HPDE6-E6E7 (cell line): ENCODE measurements at regions not wholly inside any gene's neighbourhood (a gene's known extent, or its start where the extent isn't known, plus 50 kb on each side); places are given as distances from the start of the nearest gene placed in this dataset.
"Not testable (repeated sequence)": the region's sequence is repeated elsewhere in the genome, so short reads cannot be mapped to it uniquely, and the experiment has no call there.

Experiments
- DNase-seq: peaks from one replicate; pipeline ENCODE4 v3.0.0; 2011; ENCODE audit warnings: missing footprints; ENCODE audit errors: extremely low spot score

- no peak for DNase-seq
These were observed 575.0 kb downstream of the GBE1 start for GRCh38 chr3:81186412-81186811.

GRCh38 chr3:81182086-81182875, 579.2 kb downstream of the GBE1 start:
- not testable (repeated sequence) for DNase-seq

GRCh38 chr3:81173514-81173913, 587.9 kb downstream of the GBE1 start:
- no peak for DNase-seq

- no peak for DNase-seq
These were observed 591.1 kb downstream of the GBE1 start for GRCh38 chr3:81170298-81170697.

GRCh38 chr3:81164806-81165205, 596.6 kb downstream of the GBE1 start:
- no peak for DNase-seq

- DNase-seq: no peak
These were observed 599.6 kb downstream of the GBE1 start for GRCh38 chr3:81161851-81162250.

- no peak for DNase-seq
These were observed 600.3 kb downstream of the GBE1 start for GRCh38 chr3:81161100-81161499.

- no peak for DNase-seq
These were observed 606.8 kb downstream of the GBE1 start for GRCh38 chr3:81154611-81155143.

- no peak for DNase-seq
These were observed 609.3 kb downstream of the GBE1 start for GRCh38 chr3:81152156-81152555.

GRCh38 chr3:81132995-81133394, 628.5 kb downstream of the GBE1 start:
- DNase-seq: no peak

- DNase-seq: no peak
These were observed 655.5 kb downstream of the GBE1 start for GRCh38 chr3:81105789-81106488.

GRCh38 chr3:81105206-81105605, 656.2 kb downstream of the GBE1 start:
- DNase-seq: no peak

GRCh38 chr3:81097889-81098288, 663.6 kb downstream of the GBE1 start:
- no peak for DNase-seq

GRCh38 chr3:81095956-81096355, 665.5 kb downstream of the GBE1 start:
- no peak for DNase-seq

GRCh38 chr3:81094986-81095385, 666.5 kb downstream of the GBE1 start:
- DNase-seq: no peak

GRCh38 chr3:81087607-81088006, 673.8 kb downstream of the GBE1 start:
- DNase-seq: no peak

GRCh38 chr3:81086348-81086747, 675.1 kb downstream of the GBE1 start:
- DNase-seq: no peak

- DNase-seq: no peak
These were observed 680.8 kb downstream of the GBE1 start for GRCh38 chr3:81080608-81081007.

- no peak for DNase-seq
These were observed 688.9 kb downstream of the GBE1 start for GRCh38 chr3:81072591-81072990.

- no peak for DNase-seq
These were observed 692.9 kb downstream of the GBE1 start for GRCh38 chr3:81068546-81068945.

- no peak for DNase-seq
These were observed 697.5 kb downstream of the GBE1 start for GRCh38 chr3:81063896-81064295.

- DNase-seq: not testable (repeated sequence)
These were observed 710.3 kb downstream of the GBE1 start for GRCh38 chr3:81051133-81051532.

GRCh38 chr3:81048058-81048665, 713.3 kb downstream of the GBE1 start:
- no peak for DNase-seq
